Non-pigmented ciliary epithelial cell (primary cell): ENCODE measurements at regions not wholly inside any gene's neighbourhood (a gene's known extent, or its start where the extent isn't known, plus 50 kb on each side); places are given as distances from the start of the nearest gene placed in this dataset.
"Not testable (repeated sequence)": the region's sequence is repeated elsewhere in the genome, so short reads cannot be mapped to it uniquely, and the experiment has no call there.

Experiments used
- DNase-seq: peaks from one replicate; pipeline ENCODE4 v3.0.0-alpha.2; 2010; ENCODE audit warnings: low read depth

DNA sequence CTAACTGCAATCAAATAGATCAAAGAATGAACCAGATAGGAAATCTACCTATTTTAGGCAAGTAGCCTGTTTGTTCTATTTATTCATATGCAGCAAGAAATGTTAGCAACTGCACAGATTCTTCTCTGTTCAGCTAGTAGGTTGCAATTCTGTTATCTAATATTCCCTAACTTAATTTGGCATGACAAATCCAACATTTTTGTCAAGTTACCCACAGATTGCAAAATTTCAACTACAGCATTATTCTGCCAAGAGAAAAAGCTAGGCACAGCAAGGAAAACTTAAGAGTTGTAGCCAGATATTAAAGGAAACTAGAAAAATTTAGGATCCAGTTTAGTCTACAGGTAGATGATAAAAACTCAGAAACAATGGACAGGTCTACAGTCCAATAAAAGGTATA is 104.4 kb upstream of the SYNCRIP start:
- DNase-seq, result no peak

DNA sequence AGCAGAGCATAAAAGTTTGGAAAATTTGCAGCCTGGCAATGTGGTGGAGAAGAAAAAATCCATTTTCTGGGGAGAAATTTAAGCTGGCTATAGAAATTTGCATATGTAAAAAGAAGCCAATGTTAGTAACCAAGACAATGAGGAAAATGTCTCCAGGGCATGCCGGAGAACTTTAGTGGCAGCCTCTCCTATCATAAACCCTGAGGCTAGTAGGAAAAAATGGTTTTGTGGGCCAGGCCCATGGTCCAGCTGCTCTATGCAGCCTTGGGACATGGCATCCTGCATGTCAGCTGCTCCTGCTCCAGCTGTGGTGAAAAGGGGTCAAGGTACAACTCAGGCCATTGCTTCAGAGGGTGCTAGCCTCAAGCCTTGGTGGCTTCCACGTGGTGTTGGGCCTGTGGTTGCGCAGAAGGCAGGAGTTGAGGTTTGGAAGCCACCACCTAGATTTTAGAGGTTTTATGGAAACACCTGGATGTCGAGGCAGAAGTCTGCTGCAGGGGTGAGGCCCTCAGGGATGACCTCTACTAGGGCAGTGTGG is 101.8 kb upstream of the SYNCRIP start:
- DNase-seq, result no peak

DNA sequence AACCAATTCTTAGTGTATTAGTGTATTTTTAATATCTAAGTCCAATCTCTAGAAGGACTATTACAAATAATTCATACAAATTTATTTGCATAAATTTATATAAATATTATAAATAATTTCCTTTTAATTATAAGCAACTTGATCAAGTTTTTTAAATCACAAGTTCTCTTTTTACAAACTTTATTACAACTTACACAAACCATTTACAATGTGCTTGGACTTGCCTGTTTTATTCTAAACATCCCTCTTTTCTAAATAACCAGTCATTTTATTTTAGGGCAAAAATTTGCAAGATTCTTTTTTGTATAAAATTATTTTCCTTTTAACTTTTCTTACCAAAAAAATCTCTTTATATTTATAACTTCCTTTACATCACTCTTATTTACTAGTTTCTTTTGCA is 83.5 kb upstream of the SYNCRIP start:
- DNase-seq, result no peak

DNA sequence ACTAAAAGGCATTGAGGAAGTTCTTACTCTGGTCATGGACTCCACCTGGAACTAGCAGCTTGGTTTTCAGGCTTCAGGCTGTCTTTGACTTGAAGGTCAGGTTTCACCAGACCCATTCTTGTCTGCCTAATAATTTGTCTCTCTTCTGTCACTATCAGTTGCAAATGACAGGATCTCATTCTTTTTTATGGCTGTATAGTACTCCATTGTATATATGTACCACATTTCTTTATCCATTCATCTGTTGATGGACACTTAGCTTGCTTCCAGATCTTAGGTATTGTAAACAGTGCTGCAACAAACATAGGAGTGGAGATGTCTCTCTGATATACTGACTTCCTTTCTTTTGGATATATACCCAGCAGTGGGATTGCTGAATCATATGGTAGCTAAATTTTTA is 73.1 kb upstream of the SYNCRIP start:
- DNase-seq, result no peak

- no peak for DNase-seq
Measured at GRCh38 chr6:85714893-85715530, 72.3 kb upstream of the SYNCRIP start.

DNA sequence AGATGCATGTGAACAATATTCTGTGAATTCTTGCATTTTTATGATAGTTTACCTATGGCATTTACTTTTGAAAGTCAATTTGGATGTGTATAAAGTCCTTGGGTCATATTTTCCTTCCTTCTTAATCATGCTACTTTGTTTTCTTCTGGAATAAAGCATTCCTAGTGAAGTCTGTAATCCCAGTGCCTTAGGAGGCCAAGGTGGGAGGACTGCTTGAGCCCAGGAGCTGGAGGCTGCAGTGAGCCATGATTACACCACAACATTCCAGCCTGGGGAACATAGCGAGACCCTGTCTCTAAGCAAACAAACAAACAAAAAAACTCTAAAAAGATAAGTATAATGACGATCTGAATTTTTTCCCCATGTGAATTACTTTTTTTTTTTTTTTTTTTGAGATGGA is 69.7 kb upstream of the SYNCRIP start:
- no peak for DNase-seq

GRCh38 chr6:85707515-85708145 is 64.9 kb upstream of the SYNCRIP start:
- DNase-seq, result not testable (repeated sequence)

GRCh38 chr6:85706272-85706671 is 63.6 kb upstream of the SYNCRIP start:
- no peak for DNase-seq

- no peak for DNase-seq
Measured at GRCh38 chr6:85705220-85705619, 62.5 kb upstream of the SYNCRIP start.

DNA sequence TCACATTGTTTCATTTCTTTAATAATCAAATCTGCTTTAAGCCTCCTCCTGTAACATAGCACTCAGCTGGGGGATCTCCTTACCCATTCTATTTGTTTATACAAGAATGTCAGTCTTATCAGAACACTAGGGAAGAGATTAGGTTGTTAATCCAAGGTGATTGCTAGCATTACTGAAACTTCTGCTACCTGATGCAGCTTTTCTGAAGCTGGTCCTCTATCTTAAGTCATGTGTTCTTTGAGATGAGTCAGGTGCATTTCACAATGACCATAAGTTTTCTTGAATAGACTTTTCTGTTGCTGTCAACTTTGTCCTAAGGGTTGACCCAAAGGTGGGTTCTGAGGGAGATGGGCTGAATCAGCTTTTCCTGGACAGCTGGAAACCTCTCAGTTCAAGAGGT is 60.7 kb upstream of the SYNCRIP start:
- DNase-seq, result no peak
